HuH-7 (cell line): ENCODE measurements at regions not wholly inside any gene's neighbourhood (a gene's known extent, or its start where the extent isn't known, plus 50 kb on each side); places are given as distances from the start of the nearest gene placed in this dataset.
"Not testable (repeated sequence)": the region's sequence is repeated elsewhere in the genome, so short reads cannot be mapped to it uniquely, and the experiment has no call there.

ENCODE experiments used
- DNase-seq: peaks from one replicate; pipeline ENCODE4 v3.0.0; 2011; ENCODE audit warnings: low spot score

GRCh38 chr2:21966139-21966538 is 842.4 kb downstream of the TDRD15 start:
- no peak for DNase-seq

- DNase-seq: no peak
Measured at GRCh38 chr2:21970971-21971370, 847.2 kb downstream of the TDRD15 start.

GRCh38 chr2:21972586-21972985 is 848.8 kb downstream of the TDRD15 start:
- DNase-seq: no peak

GRCh38 chr2:21981127-21981526 is 857.4 kb downstream of the TDRD15 start:
- no peak for DNase-seq

GRCh38 chr2:21993002-21993401 is 869.2 kb downstream of the TDRD15 start:
- no peak for DNase-seq

- DNase-seq: no peak
Measured at GRCh38 chr2:21996339-21996738, 872.6 kb downstream of the TDRD15 start.

- DNase-seq: no peak
Measured at GRCh38 chr2:21999522-21999921, 875.8 kb downstream of the TDRD15 start.

GRCh38 chr2:22002066-22002465 is 878.3 kb downstream of the TDRD15 start:
- no peak for DNase-seq

GRCh38 chr2:22003270-22003669 is 879.5 kb downstream of the TDRD15 start:
- no peak for DNase-seq

GRCh38 chr2:22011048-22011447 is 887.3 kb downstream of the TDRD15 start:
- no peak for DNase-seq

- DNase-seq: no peak
Measured at GRCh38 chr2:22020091-22020742, 896.4 kb downstream of the TDRD15 start.

- no peak for DNase-seq
Measured at GRCh38 chr2:22027345-22028005, 903.7 kb downstream of the TDRD15 start.

GRCh38 chr2:22035361-22035830 is 911.6 kb downstream of the TDRD15 start:
- no peak for DNase-seq

- DNase-seq: no peak
Measured at GRCh38 chr2:22037274-22037673, 913.5 kb downstream of the TDRD15 start.

- no peak for DNase-seq
Measured at GRCh38 chr2:22043784-22044183, 920.0 kb downstream of the TDRD15 start.

GRCh38 chr2:22055784-22056620 is 932.2 kb downstream of the TDRD15 start:
- DNase-seq: peak; percentile 2

- no peak for DNase-seq
Measured at GRCh38 chr2:22056621-22057132, 932.9 kb downstream of the TDRD15 start.

GRCh38 chr2:22062679-22063078 is 938.9 kb downstream of the TDRD15 start:
- DNase-seq: no peak

- DNase-seq: no peak
Measured at GRCh38 chr2:22076454-22076853, 952.7 kb downstream of the TDRD15 start.

GRCh38 chr2:22078701-22079100 is 954.9 kb downstream of the TDRD15 start:
- DNase-seq: no peak

GRCh38 chr2:22079583-22079982 is 955.8 kb downstream of the TDRD15 start:
- no peak for DNase-seq

- DNase-seq: no peak
Measured at GRCh38 chr2:22086726-22087125, 963.0 kb downstream of the TDRD15 start.

- not testable (repeated sequence) for DNase-seq
Measured at GRCh38 chr2:22103617-22104016, 979.8 kb downstream of the TDRD15 start.
